ENCODE measurements at regions not wholly inside any gene's neighbourhood (a gene's known extent, or its start where the extent isn't known, plus 50 kb on each side); places are given as distances from the start of the nearest gene placed in this dataset.
"Not testable (repeated sequence)": the region's sequence is repeated elsewhere in the genome, so short reads cannot be mapped to it uniquely, and the experiment has no call there.

DNA sequence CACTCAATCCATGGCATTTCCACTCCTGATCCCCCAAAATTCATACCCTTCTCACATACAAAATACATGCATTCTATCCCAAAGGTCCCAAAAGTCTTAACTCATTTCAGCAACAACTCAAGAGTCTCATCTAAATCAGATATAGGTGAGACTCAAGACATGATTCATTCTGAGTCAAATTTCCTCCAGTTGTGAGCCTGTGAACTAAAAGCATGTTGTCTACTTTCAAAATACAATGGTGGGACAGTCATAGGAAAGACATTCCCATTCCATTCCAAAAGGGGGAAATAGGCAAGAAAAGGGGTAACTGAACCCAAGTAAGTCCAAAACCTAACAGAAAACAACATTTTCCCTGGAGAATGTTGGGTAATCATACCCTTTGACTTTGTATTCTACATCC, 103.3 kb downstream of the C12orf75 start:
- Histone ChIP-seq H3K9me3 (ENCODE audit: low read length) (no peaks in the 10 kb centered on the region), H3K4me2 (ENCODE audit: low read depth, low read length, poor library complexity, severe bottlenecking) (no peak overlapping the region), H2AFZ (ENCODE audit: low read length) (no peak overlapping the region), H3K79me2 (ENCODE audit: low read length) (no peaks in the 10 kb centered on the region), H4K20me1 (ENCODE audit: insufficient read depth, low read depth, low read length) (no peaks in the 10 kb centered on the region), H3K4me3 (ENCODE audit: low read length) (no peak overlapping the region), H3K4me1 (ENCODE audit: low read length) (no peaks in the 10 kb centered on the region), H3K36me3 (ENCODE audit: insufficient read depth, low read length) (no peaks in the 10 kb centered on the region), H3K27me3 (ENCODE audit: low read length) (no peaks in the 10 kb centered on the region), H3K9ac (ENCODE audit: low read length) (no peak overlapping the region), H3K27ac (ENCODE audit: low read length) (no peak overlapping the region), H3K9me2 (replicated peaks; ENCODE audit: insufficient read depth, low read length) (no peaks in the 10 kb centered on the region)
- DNase-seq: no peak

DNA sequence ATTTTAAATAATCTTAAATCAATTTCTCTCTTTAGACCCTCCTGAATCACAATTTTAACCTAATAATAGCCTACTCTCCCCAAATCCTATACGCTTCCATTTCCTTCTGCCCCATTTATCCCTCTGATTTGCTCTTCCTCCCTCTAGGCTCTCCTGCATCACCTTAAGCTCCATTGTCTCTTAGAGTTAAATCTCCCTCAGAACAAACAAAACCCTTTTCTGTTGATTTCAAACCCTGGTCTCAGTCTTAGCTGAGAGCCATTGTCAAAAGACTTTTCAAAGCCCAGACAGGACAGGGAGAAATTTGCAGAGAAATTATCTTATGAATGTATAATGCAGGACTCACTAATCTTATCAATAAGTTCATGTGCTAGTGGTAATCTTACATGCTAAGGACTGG, 106.1 kb downstream of the C12orf75 start:
- Histone ChIP-seq H3K9ac (ENCODE audit: low read length) (no peak overlapping the region), H3K9me2 (replicated peaks; ENCODE audit: insufficient read depth, low read length) (no peaks in the 10 kb centered on the region), H4K20me1 (ENCODE audit: insufficient read depth, low read depth, low read length) (no peaks in the 10 kb centered on the region), H3K4me3 (ENCODE audit: low read length) (no peak overlapping the region), H2AFZ (ENCODE audit: low read length) (no peak overlapping the region), H3K4me2 (ENCODE audit: low read depth, low read length, poor library complexity, severe bottlenecking) (no peak overlapping the region), H3K27me3 (ENCODE audit: low read length) (no peaks in the 10 kb centered on the region), H3K9me3 (ENCODE audit: low read length) (no peaks in the 10 kb centered on the region), H3K27ac (ENCODE audit: low read length) (no peak overlapping the region), H3K36me3 (ENCODE audit: insufficient read depth, low read length) (no peaks in the 10 kb centered on the region), H3K4me1 (ENCODE audit: low read length) (no peaks in the 10 kb centered on the region), H3K79me2 (ENCODE audit: low read length) (no peaks in the 10 kb centered on the region)
- DNase-seq: no peak

DNA sequence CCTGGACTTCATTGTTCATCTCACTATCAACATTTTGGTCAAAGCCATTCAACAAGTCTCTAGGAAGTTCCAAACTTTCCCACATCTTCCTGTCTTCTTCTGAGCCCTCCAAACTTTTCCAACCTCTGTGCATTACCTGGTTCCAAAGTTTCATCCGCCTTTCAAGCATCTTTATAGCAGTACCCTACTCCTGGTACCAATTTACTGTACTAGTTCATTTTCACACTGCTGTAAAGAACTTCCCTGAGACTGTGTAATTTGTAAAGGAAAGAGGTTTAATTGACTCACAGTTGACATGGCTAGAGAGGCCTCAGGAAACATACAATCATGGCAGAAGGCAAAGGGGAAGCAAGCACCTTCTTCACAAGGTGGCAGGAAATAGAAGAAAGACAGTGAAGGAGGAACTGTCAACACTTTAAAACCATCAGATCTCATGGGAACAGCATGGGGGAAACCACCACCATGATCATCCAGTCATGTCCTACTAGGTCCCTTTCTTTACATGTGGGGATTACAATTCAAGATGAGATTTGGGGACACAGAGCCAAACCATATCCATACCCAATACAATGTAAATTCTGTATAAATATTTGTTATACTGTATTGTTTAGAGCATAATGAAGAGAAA, 109.7 kb downstream of the C12orf75 start:
- no peaks in the 10 kb centered on the region for H3K36me3 ChIP-seq (ENCODE audit: insufficient read depth, low read length)
- no peaks in the 10 kb centered on the region for H3K27me3 ChIP-seq (ENCODE audit: low read length)
- H3K9ac ChIP-seq (ENCODE audit: low read length): no peak overlapping the region
- H3K4me1 ChIP-seq (ENCODE audit: low read length): no peaks in the 10 kb centered on the region
- H2AFZ ChIP-seq (ENCODE audit: low read length): no peak overlapping the region
- no peak overlapping the region for H3K27ac ChIP-seq (ENCODE audit: low read length)
- no peak overlapping the region for H3K4me3 ChIP-seq (ENCODE audit: low read length)
- no peak for DNase-seq
- H3K9me2 ChIP-seq (replicated peaks; ENCODE audit: insufficient read depth, low read length): no peaks in the 10 kb centered on the region
- H3K9me3 ChIP-seq (ENCODE audit: low read length): no peaks in the 10 kb centered on the region
- H3K79me2 ChIP-seq (ENCODE audit: low read length): no peaks in the 10 kb centered on the region
- no peak overlapping the region for H3K4me2 ChIP-seq (ENCODE audit: low read depth, low read length, poor library complexity, severe bottlenecking)
- H4K20me1 ChIP-seq (ENCODE audit: insufficient read depth, low read depth, low read length): no peaks in the 10 kb centered on the region

DNA sequence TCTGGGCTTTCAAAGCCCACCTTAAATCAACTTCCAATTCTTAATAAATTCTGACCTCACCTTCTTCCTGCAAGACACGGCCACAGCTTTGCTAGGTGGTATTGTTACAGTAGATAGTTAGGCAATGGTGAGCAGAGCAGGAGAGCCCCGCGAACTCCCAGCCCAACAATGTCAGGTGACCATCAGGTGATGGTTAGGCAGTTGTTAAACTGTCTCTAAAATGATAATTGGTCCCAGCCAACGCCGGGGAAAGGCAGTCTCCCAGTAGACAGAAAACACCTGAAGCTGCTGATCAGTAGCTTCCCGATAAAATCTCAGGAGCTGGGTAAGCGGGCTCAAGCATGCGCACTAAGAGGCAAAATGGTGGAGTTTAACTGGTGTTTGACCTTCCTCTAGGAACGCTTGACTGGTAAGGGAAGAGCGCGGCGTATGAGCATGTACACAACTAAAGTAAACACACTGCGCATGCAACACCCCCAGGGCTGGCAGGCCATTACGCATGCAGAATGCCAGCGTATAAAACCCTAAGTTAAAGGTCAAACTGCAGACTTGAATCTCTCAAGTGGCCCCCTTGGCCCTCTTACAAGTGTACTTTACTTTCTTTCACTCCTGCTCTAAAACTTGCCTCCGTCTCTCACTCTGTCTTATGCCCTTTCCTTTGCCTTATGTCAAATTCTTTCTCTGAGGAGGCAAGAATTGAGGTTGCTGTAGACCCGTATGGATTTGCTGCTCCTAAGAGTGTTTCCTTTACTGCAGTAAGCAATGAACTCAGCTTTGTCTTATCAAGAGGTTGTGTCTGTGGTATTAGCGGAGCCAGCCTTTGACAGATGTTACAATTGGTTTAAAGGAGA, 113.5 kb downstream of the C12orf75 start:
- no peaks in the 10 kb centered on the region for H3K27me3 ChIP-seq (ENCODE audit: low read length)
- no peaks in the 10 kb centered on the region for H3K36me3 ChIP-seq (ENCODE audit: insufficient read depth, low read length)
- H2AFZ ChIP-seq (ENCODE audit: low read length): no peak overlapping the region
- no peaks in the 10 kb centered on the region for H3K79me2 ChIP-seq (ENCODE audit: low read length)
- no peaks in the 10 kb centered on the region for H3K9me2 ChIP-seq (replicated peaks; ENCODE audit: insufficient read depth, low read length)
- H4K20me1 ChIP-seq (ENCODE audit: insufficient read depth, low read depth, low read length): no peaks in the 10 kb centered on the region
- H3K4me1 ChIP-seq (ENCODE audit: low read length): no peaks in the 10 kb centered on the region
- H3K27ac ChIP-seq (ENCODE audit: low read length): no peak overlapping the region
- DNase-seq: no peak
- H3K9me3 ChIP-seq (ENCODE audit: low read length): no peaks in the 10 kb centered on the region
- H3K4me3 ChIP-seq (ENCODE audit: low read length): no peak overlapping the region
- no peak overlapping the region for H3K4me2 ChIP-seq (ENCODE audit: low read depth, low read length, poor library complexity, severe bottlenecking)
- no peak overlapping the region for H3K9ac ChIP-seq (ENCODE audit: low read length)

DNA sequence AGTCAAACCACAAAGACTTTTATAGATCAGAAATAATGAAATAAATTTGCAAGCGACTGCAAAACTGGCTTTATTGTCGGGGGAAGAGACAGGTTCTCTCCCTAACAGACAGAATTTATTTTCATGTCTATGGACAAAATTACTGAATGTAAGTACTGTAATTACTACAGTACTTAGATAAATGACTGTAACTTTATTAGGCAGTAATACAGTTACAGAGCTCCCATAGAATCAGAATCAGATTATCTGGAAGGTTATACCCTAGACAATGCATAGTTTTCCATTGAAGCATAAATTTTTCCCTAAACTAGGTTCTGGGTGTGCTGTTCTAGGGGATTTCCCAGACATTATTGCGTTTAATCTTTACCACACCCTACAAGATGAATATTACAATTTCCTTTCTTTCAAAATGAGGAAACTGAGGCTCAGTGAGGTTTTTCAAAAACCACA, 114.2 kb downstream of the C12orf75 start:
- Histone ChIP-seq H2AFZ (ENCODE audit: low read length) (no peak overlapping the region), H3K9ac (ENCODE audit: low read length) (no peak overlapping the region), H3K4me3 (ENCODE audit: low read length) (no peak overlapping the region), H3K27ac (ENCODE audit: low read length) (no peak overlapping the region), H3K4me1 (ENCODE audit: low read length) (no peaks in the 10 kb centered on the region), H3K4me2 (ENCODE audit: low read depth, low read length, poor library complexity, severe bottlenecking) (no peak overlapping the region), H3K27me3 (ENCODE audit: low read length) (no peaks in the 10 kb centered on the region), H3K9me2 (replicated peaks; ENCODE audit: insufficient read depth, low read length) (no peaks in the 10 kb centered on the region), H3K9me3 (ENCODE audit: low read length) (no peaks in the 10 kb centered on the region), H3K79me2 (ENCODE audit: low read length) (no peaks in the 10 kb centered on the region), H4K20me1 (ENCODE audit: insufficient read depth, low read depth, low read length) (no peaks in the 10 kb centered on the region), H3K36me3 (ENCODE audit: insufficient read depth, low read length) (no peaks in the 10 kb centered on the region)
- DNase-seq: no peak

DNA sequence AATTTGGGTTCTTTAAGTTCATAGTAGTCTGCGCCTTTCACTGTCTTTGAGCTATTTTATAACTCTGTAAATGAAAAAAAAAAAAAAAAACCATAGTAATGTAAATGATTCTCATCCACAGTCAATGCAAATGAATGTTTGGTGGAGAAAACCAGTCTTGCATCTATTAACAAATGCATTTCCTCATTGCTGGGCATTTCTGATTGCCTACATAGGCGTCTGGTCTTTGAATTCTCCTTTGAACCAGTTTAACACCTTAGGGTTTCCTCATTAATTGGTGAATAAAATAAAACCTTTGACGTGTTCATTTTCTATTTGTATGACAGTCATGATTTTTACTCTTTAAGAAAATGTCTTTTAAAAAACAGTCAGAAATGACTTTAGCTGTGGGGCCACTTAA, 114.8 kb downstream of the C12orf75 start:
- no peak for DNase-seq
- H3K4me1 ChIP-seq (ENCODE audit: low read length): no peaks in the 10 kb centered on the region
- H3K27me3 ChIP-seq (ENCODE audit: low read length): no peaks in the 10 kb centered on the region
- H3K4me2 ChIP-seq (ENCODE audit: low read depth, low read length, poor library complexity, severe bottlenecking): no peak overlapping the region
- H3K79me2 ChIP-seq (ENCODE audit: low read length): no peaks in the 10 kb centered on the region
- no peak overlapping the region for H2AFZ ChIP-seq (ENCODE audit: low read length)
- no peaks in the 10 kb centered on the region for H3K9me2 ChIP-seq (replicated peaks; ENCODE audit: insufficient read depth, low read length)
- H3K4me3 ChIP-seq (ENCODE audit: low read length): no peak overlapping the region
- no peaks in the 10 kb centered on the region for H3K36me3 ChIP-seq (ENCODE audit: insufficient read depth, low read length)
- H3K9ac ChIP-seq (ENCODE audit: low read length): no peak overlapping the region
- no peak overlapping the region for H3K27ac ChIP-seq (ENCODE audit: low read length)
- H3K9me3 ChIP-seq (ENCODE audit: low read length): no peaks in the 10 kb centered on the region
- H4K20me1 ChIP-seq (ENCODE audit: insufficient read depth, low read depth, low read length): no peaks in the 10 kb centered on the region

DNA sequence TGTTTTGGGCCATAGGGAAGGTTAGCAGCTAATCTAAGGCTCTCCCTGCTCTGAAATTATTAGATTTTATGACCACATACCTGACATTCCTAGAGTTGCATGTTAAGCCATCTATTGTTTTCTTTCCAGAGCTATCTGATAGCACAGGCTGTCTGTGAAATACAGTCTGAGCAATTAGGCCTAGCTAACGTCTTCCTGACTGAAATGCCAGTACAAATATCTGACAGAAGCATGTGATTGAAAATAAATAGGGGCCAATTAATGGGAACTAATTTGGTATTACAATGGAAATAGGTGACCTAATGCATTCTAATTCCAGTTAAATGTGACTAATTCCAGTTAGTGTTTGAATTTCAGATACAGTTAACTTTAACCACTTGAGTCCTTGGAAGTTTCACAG, 115.2 kb downstream of the C12orf75 start:
- H3K4me2 ChIP-seq (ENCODE audit: low read depth, low read length, poor library complexity, severe bottlenecking): no peak overlapping the region
- no peaks in the 10 kb centered on the region for H3K79me2 ChIP-seq (ENCODE audit: low read length)
- H3K4me3 ChIP-seq (ENCODE audit: low read length): no peak overlapping the region
- no peaks in the 10 kb centered on the region for H4K20me1 ChIP-seq (ENCODE audit: insufficient read depth, low read depth, low read length)
- H3K4me1 ChIP-seq (ENCODE audit: low read length): no peaks in the 10 kb centered on the region
- H3K9ac ChIP-seq (ENCODE audit: low read length): no peak overlapping the region
- H3K9me3 ChIP-seq (ENCODE audit: low read length): no peaks in the 10 kb centered on the region
- no peak overlapping the region for H2AFZ ChIP-seq (ENCODE audit: low read length)
- no peaks in the 10 kb centered on the region for H3K27me3 ChIP-seq (ENCODE audit: low read length)
- H3K27ac ChIP-seq (ENCODE audit: low read length): no peak overlapping the region
- DNase-seq: no peak
- H3K36me3 ChIP-seq (ENCODE audit: insufficient read depth, low read length): no peaks in the 10 kb centered on the region
- no peaks in the 10 kb centered on the region for H3K9me2 ChIP-seq (replicated peaks; ENCODE audit: insufficient read depth, low read length)

DNA sequence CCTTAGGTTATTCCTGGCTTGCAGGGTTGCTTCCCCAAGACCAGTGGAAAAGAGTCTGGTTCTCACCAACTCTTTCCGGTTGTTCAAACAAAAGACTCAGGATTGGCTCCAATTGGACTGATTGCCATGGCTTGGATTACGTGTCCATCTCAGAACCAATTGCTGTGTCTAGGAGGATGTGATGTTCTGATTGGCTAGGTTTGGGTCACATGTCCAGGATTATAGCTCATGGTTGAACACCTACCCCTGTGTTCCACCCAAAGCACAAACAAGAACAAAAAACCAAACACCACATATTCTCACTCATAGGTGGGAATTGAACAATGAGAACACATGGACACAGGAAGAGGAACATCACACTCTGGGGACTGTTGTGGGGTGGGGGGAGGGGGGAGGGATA, 116.0 kb downstream of the C12orf75 start:
- not testable (repeated sequence) for H3K27me3 ChIP-seq (ENCODE audit: low read length); H3K9me3 ChIP-seq (ENCODE audit: low read length); DNase-seq; H3K36me3 ChIP-seq (ENCODE audit: insufficient read depth, low read length); H3K9me2 ChIP-seq (replicated peaks; ENCODE audit: insufficient read depth, low read length); H3K79me2 ChIP-seq (ENCODE audit: low read length); H3K4me3 ChIP-seq (ENCODE audit: low read length); H3K9ac ChIP-seq (ENCODE audit: low read length); H3K4me1 ChIP-seq (ENCODE audit: low read length); H2AFZ ChIP-seq (ENCODE audit: low read length); H3K27ac ChIP-seq (ENCODE audit: low read length); H3K4me2 ChIP-seq (ENCODE audit: low read depth, low read length, poor library complexity, severe bottlenecking); H4K20me1 ChIP-seq (ENCODE audit: insufficient read depth, low read depth, low read length)

Measured in Karpas-422 (cell line).